ENCODE measurements at regions not wholly inside any gene's neighbourhood (a gene's known extent, or its start where the extent isn't known, plus 50 kb on each side); places are given as distances from the start of the nearest gene placed in this dataset.

- CTCF ChIA-PET, result interaction anchor here (0.8 to 1.6 kb wide), 5 partner anchors 39 to 163 kb away, joined by 3 to 5 read pairs (median 4); no protein-coding TSS in a partner anchor
- H3K4me3 ChIP-seq, result no peak overlapping the region
Observed at GRCh38 chr4:17385403-17385802, 126.5 kb downstream of the QDPR start.

GRCh38 chr4:17380347-17380746 lies 131.5 kb downstream of the QDPR start:
- no peak for ATAC-seq
- POLR2A ChIA-PET, result no interaction called here
- no peaks in the 10 kb centered on the region for H3K36me3 ChIP-seq (ENCODE audit: control insufficient read depth in 2 of 2, insufficient read depth in 2 of 2, low read length in 1 of 2)
- TF ChIP-seq IRF5 (IDR thresholded peaks at IDR 0.05; ENCODE audit: borderline replicate concordance) (no peak), MTA2 (IDR thresholded peaks at IDR 0.05; ENCODE audit: low read depth) (no peak), CTCF (IDR thresholded peaks at IDR 0.05 in 2 of 3, conservative IDR thresholded peaks at IDR 0.05 in 1 of 3; ENCODE audit: control insufficient read depth in 2 of 3, extremely low read depth in 1 of 3, insufficient read depth in 1 of 3, low read depth in 3 of 3, low read length in 3 of 3) (no peak), ZNF622 (IDR thresholded peaks at IDR 0.05) (no peak), SMC3 (IDR thresholded peaks at IDR 0.05; ENCODE audit: borderline replicate concordance, low read length) (no peak), CEBPZ (IDR thresholded peaks at IDR 0.05; ENCODE audit: low read depth, low read length) (no peak), IKZF2 (IDR thresholded peaks at IDR 0.05) (no peak), ETV6 (conservative IDR thresholded peaks at IDR 0.05 in 1 of 2, IDR thresholded peaks at IDR 0.05 in 1 of 2; ENCODE audit: borderline replicate concordance in 1 of 2, low read depth in 1 of 2) (no peak)

More at GRCh38 chr4:17385403-17385802, 126.5 kb downstream of the QDPR start:
- Histone ChIP-seq H3K4me2 (ENCODE audit: control insufficient read depth, insufficient read depth) (no peak overlapping the region), H3K9ac (ENCODE audit: control insufficient read depth, insufficient read depth, low read length) (no peak overlapping the region), H3K4me1 (ENCODE audit: control insufficient read depth, insufficient read depth, low read length) (no peaks in the 10 kb centered on the region), H3K79me2 (ENCODE audit: control insufficient read depth, insufficient read depth, low read length) (no peaks in the 10 kb centered on the region), H4K20me1 (ENCODE audit: control insufficient read depth, insufficient read depth) (no peaks in the 10 kb centered on the region), H2AFZ (ENCODE audit: control insufficient read depth, low read depth, low read length) (peak overlapping the region; percentile 55), H3K27ac (ENCODE audit: control insufficient read depth, insufficient read depth) (no peak overlapping the region), H3K36me3 (ENCODE audit: control insufficient read depth in 2 of 2, insufficient read depth in 2 of 2, low read length in 1 of 2) (no peaks in the 10 kb centered on the region), H3K9me3 (replicated peaks; ENCODE audit: control insufficient read depth, insufficient read depth, low read length) (no peaks in the 10 kb centered on the region; the same call in 1 of the 3 replicates), H3K27me3 (replicated peaks in 1 of 2; ENCODE audit: control insufficient read depth in 2 of 2, insufficient read depth in 2 of 2, low read length in 1 of 2) (no peaks in the 10 kb centered on the region)
- ATAC-seq, result peak; percentile 88
- POLR2A ChIA-PET, result no interaction called here
- intact Hi-C loops (cut with micrococcal nuclease; ENCODE audit: unreplicated experiment) (no loop called here), in situ Hi-C loops (cut with MboI) (no loop called here)
- peak; percentile 86 for FAIRE-seq
- RAD21 ChIA-PET (ENCODE audit: unreplicated experiment), result interaction anchor here (1.3 to 1.5 kb wide), 2 partner anchors 57 to 62 kb away, joined by 4 read pairs; no protein-coding TSS in a partner anchor
- peak; percentile 24 for DNase-seq (ENCODE audit: low read depth, low spot score)
- BruUV-seq (replicated peaks), result no TSS peak
- SMC1A ChIA-PET (ENCODE audit: uncharacterized antibody, unreplicated experiment), result interaction anchor here (1.1 to 1.8 kb wide), 2 partner anchors 12 to 15 kb away, joined by 3 to 4 read pairs; no protein-coding TSS in a partner anchor
- 0% methylated on average over 2 of the region's 2 CpGs for WGBS (ENCODE audit: insufficient coverage, insufficient replicate concordance, low lambda C conversion rate, missing lambda C conversion rate)
- TF ChIP-seq IKZF2 (IDR thresholded peaks at IDR 0.05) (no peak), RAD51 (IDR thresholded peaks at IDR 0.05) (0 out of 2 replicates have a peak, but pooled peaks have one; percentile 36), ETV6 (conservative IDR thresholded peaks at IDR 0.05 in 1 of 2, IDR thresholded peaks at IDR 0.05 in 1 of 2; ENCODE audit: borderline replicate concordance in 1 of 2, low read depth in 1 of 2) (no peak), ZNF384 (IDR thresholded peaks at IDR 0.05; ENCODE audit: borderline replicate concordance, low read depth, low read length) (no peak), TCF7 (IDR thresholded peaks at IDR 0.05; ENCODE audit: borderline replicate concordance) (0 out of 2 replicates have a peak, but pooled peaks have one; percentile 29)

More at GRCh38 chr4:17380347-17380746, 131.5 kb downstream of the QDPR start:
- H3K4me2 ChIP-seq (ENCODE audit: control insufficient read depth, insufficient read depth), result no peak overlapping the region
- ChIA-PET RAD21 (ENCODE audit: unreplicated experiment) (no interaction called here), CTCF (interaction anchor here (1.6 kb wide), 1 partner anchor 33 kb away, joined by 3 read pairs; no protein-coding TSS in a partner anchor), SMC1A (ENCODE audit: uncharacterized antibody, unreplicated experiment) (no interaction called here)
- H3K9me3 ChIP-seq (replicated peaks; ENCODE audit: control insufficient read depth, insufficient read depth, low read length), result no peaks in the 10 kb centered on the region; the same call in 2 of the 3 replicates
- WGBS (ENCODE audit: insufficient coverage, insufficient replicate concordance, low lambda C conversion rate, missing lambda C conversion rate), result 30% methylated on average over 2 of the region's 2 CpGs
- intact Hi-C loops (cut with micrococcal nuclease; ENCODE audit: unreplicated experiment), result no loop called here
- in situ Hi-C loops (cut with MboI), result no loop called here
- H3K9ac ChIP-seq (ENCODE audit: control insufficient read depth, insufficient read depth, low read length), result no peak overlapping the region
- BruUV-seq (replicated peaks), result no TSS peak
- H2AFZ ChIP-seq (ENCODE audit: control insufficient read depth, low read depth, low read length), result no peak overlapping the region
- no peak for DNase-seq (ENCODE audit: low read depth, low spot score)
- no peak for FAIRE-seq
- no peaks in the 10 kb centered on the region for H3K27me3 ChIP-seq (replicated peaks in 1 of 2; ENCODE audit: control insufficient read depth in 2 of 2, insufficient read depth in 2 of 2, low read length in 1 of 2)
- H4K20me1 ChIP-seq (ENCODE audit: control insufficient read depth, insufficient read depth), result no peaks in the 10 kb centered on the region
- no peak overlapping the region for H3K27ac ChIP-seq (ENCODE audit: control insufficient read depth, insufficient read depth)
- no peaks in the 10 kb centered on the region for H3K4me1 ChIP-seq (ENCODE audit: control insufficient read depth, insufficient read depth, low read length)
- no peak overlapping the region for H3K4me3 ChIP-seq
- no peaks in the 10 kb centered on the region for H3K79me2 ChIP-seq (ENCODE audit: control insufficient read depth, insufficient read depth, low read length)
